Ovary (tissue), 7 donors: ENCODE measurements at regions not wholly inside any gene's neighbourhood (a gene's known extent, or its start where the extent isn't known, plus 50 kb on each side); places are given as distances from the start of the nearest gene placed in this dataset.

Experiments
- DNase-seq, 5 donors: peaks; one replicate each; pipeline ENCODE4 v3.0.0-alpha.2; 2019 to 2020
- H3K27ac ChIP-seq, 2 donors: fragments of 200-600 bp; one replicate each; pipeline versions ENCODE4 v1.5.1 to v1.8.0; 2019 to 2022
- H3K27me3 ChIP-seq: fragments of 200-600 bp; one replicate; pipeline ENCODE4 v1.8.0; 2022
- H3K36me3 ChIP-seq: fragments of 200-600 bp; sonication (generic); one replicate; pipeline ENCODE4 v1.5.1; 2019
- H3K4me1 ChIP-seq: one replicate; pipeline ENCODE4 v1.8.1; 2013; ENCODE audit warnings: mild to moderate bottlenecking, moderate library complexity; ENCODE audit not compliant: insufficient read depth
- H3K4me3 ChIP-seq: fragments of 200-600 bp; sonication (generic); one replicate; pipeline ENCODE4 v1.5.1; 2017
- H3K9me3 ChIP-seq, 2 donors: fragments of 200-600 bp in 1 of 2; sonication (generic) in 1 of 2; one replicate each; pipeline versions ENCODE4 v1.5.1 to v1.8.1; 2013 to 2019; ENCODE audit warnings: mild to moderate bottlenecking in 1 of 2, moderate library complexity in 1 of 2
- CTCF ChIP-seq, 3 donors: fragments of 450-650 bp in 2 of 3; fragments of 200-600 bp in 1 of 3; IDR thresholded peaks; one replicate each; pipeline versions ENCODE4 v1.5.1 to v1.8.0; 2016 to 2022; ENCODE audit warnings: antibody characterized with exemption in 3 of 3, mild to moderate bottlenecking in 1 of 3
- EP300 ChIP-seq: sonication (generic); formaldehyde crosslinking; IDR thresholded peaks from one replicate; pipeline ENCODE4 v1.6.1; 2017; ENCODE audit warnings: antibody characterized with exemption
- POLR2A ChIP-seq: fragments of 450-650 bp; IDR thresholded peaks from one replicate; pipeline ENCODE4 v1.6.1; 2017; ENCODE audit warnings: antibody characterized with exemption, mild to moderate bottlenecking, moderate library complexity
- WGBS, 3 donors: extraction: QIAGEN DNeasy Blood & Tissue Kit in 1 of 3; methylation state at CpG; one replicate each; pipeline versions ENCODE4 v1.1.5 to v1.1.7; 2013 to 2017; 5-methylcytosine and 5-hydroxymethylcytosine counted together
- intact Hi-C, 4 donors: fragments of 100-400 bp; cut with DNase I; formaldehyde crosslinking; loops; one replicate each; pipeline versions ENCODE4 v1.11.0 to v1.15.1; 2022 to 2023
- donor health status: DM: no; HTN: no; CAD: no; lungs with moderate emphysema.
- donor health status: DM: no; HTN: no; CAD: no.
- donor health status: Bipolar disorder and iron deficiency.
- donor health status: DM: no; HTN: no; CAD: no.
- donor health status: DM: yes; HTN: yes; CAD: no.

GRCh38 chr4:135194477-135194876 lies 992.9 kb upstream of the PABPC4L start:
- H3K36me3 ChIP-seq = no peaks in the 10 kb centered on the region
- DNase-seq = no peak
- no peak overlapping the region for H3K4me3 ChIP-seq
- no peak overlapping the region for H3K27ac ChIP-seq
- H3K27me3 ChIP-seq = no peaks in the 10 kb centered on the region
- WGBS, 3 donors = 85 to 100% (median 97%) methylated on average over 1 of the region's 1 CpG
- TF ChIP-seq POLR2A = no peak
- TF ChIP-seq EP300 = no peak
- no peak for TF ChIP-seq CTCF (IDR thresholded peaks at IDR 0.05)
- no peaks in the 10 kb centered on the region for H3K4me1 ChIP-seq
- no peaks in the 10 kb centered on the region for H3K9me3 ChIP-seq
- intact Hi-C loops = no loop called here

- no peaks in the 10 kb centered on the region for H3K36me3 ChIP-seq
- H3K4me1 ChIP-seq = no peaks in the 10 kb centered on the region
- no peak overlapping the region for H3K4me3 ChIP-seq
- H3K27me3 ChIP-seq = no peaks in the 10 kb centered on the region
- intact Hi-C loops = no loop called here
- H3K27ac ChIP-seq = no peak overlapping the region
- DNase-seq = no peak
- WGBS, 3 donors = 10 to 14% (median 13%) methylated on average over 2 of the region's 2 CpGs
- TF ChIP-seq CTCF (IDR thresholded peaks at IDR 0.05) (no peak), POLR2A (no peak), EP300 (no peak)
- no peaks in the 10 kb centered on the region for H3K9me3 ChIP-seq
Observed at GRCh38 chr4:135192751-135193535, 991.4 kb upstream of the PABPC4L start.

- no peak overlapping the region for H3K27ac ChIP-seq
- 56 to 74% (median 62%) methylated on average over 1 of the region's 1 CpG for WGBS, 3 donors
- no peaks in the 10 kb centered on the region for H3K36me3 ChIP-seq
- H3K9me3 ChIP-seq = no peaks in the 10 kb centered on the region
- intact Hi-C loops = no loop called here
- H3K27me3 ChIP-seq = no peaks in the 10 kb centered on the region
- H3K4me3 ChIP-seq = no peak overlapping the region
- H3K4me1 ChIP-seq = no peaks in the 10 kb centered on the region
- no peak for TF ChIP-seq EP300
- TF ChIP-seq CTCF (IDR thresholded peaks at IDR 0.05) = no peak
- no peak for TF ChIP-seq POLR2A
- no peak for DNase-seq
Observed at GRCh38 chr4:135191596-135191995, 990.0 kb upstream of the PABPC4L start.

- Histone ChIP-seq H3K27ac (no peak overlapping the region), H3K9me3 (no peaks in the 10 kb centered on the region), H3K4me3 (no peak overlapping the region), H3K36me3 (no peaks in the 10 kb centered on the region), H3K4me1 (no peaks in the 10 kb centered on the region), H3K27me3 (no peaks in the 10 kb centered on the region)
- no peak for DNase-seq
- TF ChIP-seq POLR2A = no peak
- no peak for TF ChIP-seq EP300
- no peak for TF ChIP-seq CTCF (IDR thresholded peaks at IDR 0.05)
- intact Hi-C loops = no loop called here
- 39 to 55% (median 53%) methylated on average over 3 of the region's 3 CpGs for WGBS, 3 donors
Observed at GRCh38 chr4:135186002-135186401, 984.4 kb upstream of the PABPC4L start.
